HUES6 (cell line): ENCODE measurements at regions not wholly inside any gene's neighbourhood (a gene's known extent, or its start where the extent isn't known, plus 50 kb on each side); places are given as distances from the start of the nearest gene placed in this dataset.

ENCODE experiments used
- H3K27ac ChIP-seq: 2 replicates; pipeline ENCODE4 v1.7.0; 2013; ENCODE audit warnings: low read depth, mild to moderate bottlenecking, low read length, inconsistent platforms
- H3K27me3 ChIP-seq: 2 replicates; pipeline ENCODE4 v1.6.1; 2013; ENCODE audit warnings: low read length; ENCODE audit not compliant: control insufficient read depth, insufficient read depth
- H3K36me3 ChIP-seq: 2 replicates; pipeline ENCODE4 v1.6.1; 2013; ENCODE audit warnings: low read length; ENCODE audit not compliant: control insufficient read depth, insufficient read depth
- H3K4me1 ChIP-seq: 2 replicates; pipeline ENCODE4 v1.6.1; 2013; ENCODE audit warnings: low read length; ENCODE audit not compliant: control insufficient read depth, insufficient read depth
- H3K4me3 ChIP-seq: 2 replicates; pipeline ENCODE4 v1.5.1; 2013; ENCODE audit warnings: low read depth, low read length
- H3K9ac ChIP-seq: one replicate; pipeline ENCODE4 v1.6.1; 2013; ENCODE audit warnings: mild to moderate bottlenecking, low read length
- H3K9me3 ChIP-seq: 2 replicates; pipeline ENCODE4 v1.6.1; 2013; ENCODE audit warnings: low read depth, low read length; ENCODE audit not compliant: control insufficient read depth, insufficient read depth

DNA sequence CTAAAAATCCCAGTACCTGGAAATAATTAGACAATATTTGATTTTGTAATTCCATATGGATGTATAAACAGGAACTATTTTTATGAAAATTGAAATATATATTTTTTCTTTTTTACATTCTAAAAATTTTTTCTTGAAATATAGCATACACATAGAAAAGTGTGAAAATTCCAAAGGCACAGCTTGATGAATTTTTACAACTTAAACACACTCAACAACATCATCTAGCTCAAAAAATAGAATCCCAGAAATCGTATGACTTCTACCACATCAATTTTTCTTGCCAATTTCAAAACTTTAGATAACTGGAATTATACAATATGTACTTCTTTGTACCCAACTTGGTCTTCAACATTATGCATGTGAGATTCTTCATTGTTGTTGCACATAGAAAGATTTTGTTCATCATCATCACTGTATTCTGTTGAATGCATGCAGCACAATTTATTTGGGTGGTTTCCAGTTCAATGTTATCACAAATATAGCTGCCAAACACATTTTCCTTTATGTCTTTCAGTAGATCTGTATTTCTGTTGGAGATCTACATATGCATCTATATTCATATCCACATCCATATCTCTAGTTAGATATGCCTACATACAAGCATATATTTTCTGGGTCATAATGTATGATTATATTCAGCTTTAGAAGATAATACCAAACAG lies 340.7 kb upstream of the SLIT2 start:
- Histone ChIP-seq H3K36me3 (no peaks in the 10 kb centered on the region), H3K27me3 (no peaks in the 10 kb centered on the region), H3K9me3 (no peaks in the 10 kb centered on the region), H3K4me3 (no peak overlapping the region), H3K9ac (no peak overlapping the region), H3K27ac (no peak overlapping the region), H3K4me1 (no peaks in the 10 kb centered on the region)

GRCh38 chr4:19905024-19905423 lies 346.7 kb upstream of the SLIT2 start:
- H3K27ac ChIP-seq, result no peak overlapping the region
- no peaks in the 10 kb centered on the region for H3K27me3 ChIP-seq
- no peaks in the 10 kb centered on the region for H3K4me1 ChIP-seq
- H3K9ac ChIP-seq, result no peak overlapping the region
- H3K4me3 ChIP-seq, result no peak overlapping the region
- no peaks in the 10 kb centered on the region for H3K9me3 ChIP-seq
- no peaks in the 10 kb centered on the region for H3K36me3 ChIP-seq

DNA sequence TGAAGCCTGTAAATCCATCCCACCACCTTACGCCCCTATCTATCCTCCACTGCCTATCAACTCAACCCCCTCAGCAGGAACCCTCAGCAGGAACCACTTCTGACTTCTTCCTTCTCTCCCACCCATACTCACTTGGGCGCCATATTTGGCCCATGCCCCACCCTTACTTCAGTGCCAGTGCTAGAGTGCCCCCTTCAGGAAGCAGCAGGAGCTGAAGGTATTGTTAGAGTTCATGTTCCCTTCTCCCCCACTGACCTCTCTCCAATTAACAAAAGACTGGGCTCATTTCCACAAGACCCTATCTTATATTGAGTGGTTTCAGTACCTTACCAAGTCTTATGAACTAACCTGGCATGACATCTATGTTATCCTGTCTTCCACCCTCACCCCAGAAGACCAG lies 363.1 kb upstream of the SLIT2 start:
- H3K9me3 ChIP-seq, result no peaks in the 10 kb centered on the region
- H3K9ac ChIP-seq, result no peak overlapping the region
- no peaks in the 10 kb centered on the region for H3K36me3 ChIP-seq
- no peak overlapping the region for H3K4me3 ChIP-seq
- no peaks in the 10 kb centered on the region for H3K4me1 ChIP-seq
- no peak overlapping the region for H3K27ac ChIP-seq
- no peaks in the 10 kb centered on the region for H3K27me3 ChIP-seq

GRCh38 chr4:19883841-19884240 lies 367.9 kb upstream of the SLIT2 start:
- H3K27me3 ChIP-seq, result no peaks in the 10 kb centered on the region
- H3K27ac ChIP-seq, result no peak overlapping the region
- no peaks in the 10 kb centered on the region for H3K36me3 ChIP-seq
- H3K9ac ChIP-seq, result no peak overlapping the region
- no peaks in the 10 kb centered on the region for H3K9me3 ChIP-seq
- H3K4me1 ChIP-seq, result peaks cover 5% of the 10 kb centered on the region; the same call in 1 of the 2 replicates
- H3K4me3 ChIP-seq, result no peak overlapping the region

DNA sequence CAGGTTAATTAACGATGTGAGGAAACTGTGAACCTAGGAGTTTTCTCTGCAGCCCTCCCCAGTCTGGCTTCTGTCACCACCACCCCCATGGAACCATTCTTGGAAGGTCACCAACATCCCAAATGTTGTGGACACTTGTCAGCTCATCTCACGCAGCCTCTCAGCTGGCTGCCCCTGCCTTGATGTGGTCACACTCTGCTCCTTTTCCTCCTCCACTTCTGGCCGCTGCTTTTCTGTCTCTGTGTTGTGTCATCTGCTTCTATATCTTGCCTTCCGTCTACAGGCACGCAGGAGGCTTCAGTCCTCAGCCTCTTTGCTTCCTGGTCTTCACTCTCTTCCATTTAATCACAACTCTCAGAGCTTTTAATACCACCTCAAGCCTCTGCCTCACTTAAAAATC lies 371.5 kb upstream of the SLIT2 start:
- H3K9ac ChIP-seq, result no peak overlapping the region
- H3K27me3 ChIP-seq, result no peaks in the 10 kb centered on the region
- H3K27ac ChIP-seq, result no peak overlapping the region
- no peaks in the 10 kb centered on the region for H3K36me3 ChIP-seq
- H3K9me3 ChIP-seq, result no peaks in the 10 kb centered on the region
- no peak overlapping the region for H3K4me3 ChIP-seq
- H3K4me1 ChIP-seq, result peaks cover 5% of the 10 kb centered on the region; the same call in 1 of the 2 replicates

DNA sequence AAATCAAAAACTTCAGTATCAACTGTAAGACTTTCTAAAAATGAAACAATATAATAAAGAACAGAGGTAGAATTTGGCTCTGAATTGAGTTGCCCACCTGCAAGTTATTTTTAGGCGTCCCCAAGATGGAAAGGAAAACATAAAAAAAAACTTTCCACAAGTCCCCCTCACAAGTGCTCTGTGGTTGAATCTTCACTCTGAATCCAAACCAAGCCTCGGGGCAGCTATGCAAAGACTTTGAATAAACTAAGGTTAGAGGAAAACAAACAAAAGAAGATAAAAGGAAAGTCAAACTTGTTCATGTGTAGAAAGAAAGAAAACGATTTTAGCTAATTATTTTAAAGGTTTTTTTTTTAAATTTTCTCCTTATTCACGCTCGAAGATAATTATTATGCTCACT lies 372.4 kb upstream of the SLIT2 start:
- Histone ChIP-seq H3K9me3 (no peaks in the 10 kb centered on the region), H3K27ac (no peak overlapping the region)

DNA sequence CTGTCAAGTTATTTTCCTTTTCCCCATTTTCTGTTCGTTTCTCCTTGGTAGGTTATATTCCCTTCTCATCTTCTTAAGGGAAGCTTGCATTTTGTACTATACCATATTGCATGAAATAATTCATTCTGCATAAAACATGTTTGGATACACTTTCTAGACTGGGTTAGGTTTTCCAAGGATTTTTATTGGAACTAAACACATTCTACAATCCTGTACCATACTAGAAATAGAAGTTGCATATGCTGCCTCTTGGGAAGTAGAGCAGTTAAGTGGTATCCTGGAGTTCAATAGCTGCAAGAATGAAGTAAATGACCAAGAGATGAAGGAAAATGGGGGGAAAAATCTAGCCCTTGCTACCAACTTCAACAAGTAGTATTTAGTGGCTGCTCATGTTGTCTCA lies 393.7 kb upstream of the SLIT2 start:
- peaks cover 3% of the 10 kb centered on the region; the same call in 1 of the 2 replicates for H3K9me3 ChIP-seq
- no peak overlapping the region for H3K4me3 ChIP-seq
- no peak overlapping the region for H3K9ac ChIP-seq
- no peaks in the 10 kb centered on the region for H3K4me1 ChIP-seq
- H3K27me3 ChIP-seq, result no peaks in the 10 kb centered on the region
- H3K36me3 ChIP-seq, result no peaks in the 10 kb centered on the region
- no peak overlapping the region for H3K27ac ChIP-seq

More for the DNA sequence above, 372.4 kb upstream of the SLIT2 start:
- Histone ChIP-seq H3K4me3 (no peak overlapping the region), H3K4me1 (peaks cover 5% of the 10 kb centered on the region; the same call in 1 of the 2 replicates), H3K9ac (no peak overlapping the region), H3K36me3 (no peaks in the 10 kb centered on the region), H3K27me3 (no peaks in the 10 kb centered on the region)

- Histone ChIP-seq H3K27ac (no peak overlapping the region), H3K4me3 (no peak overlapping the region), H3K4me1 (no peaks in the 10 kb centered on the region)
Observed at GRCh38 chr4:19857380-19857779, 394.3 kb upstream of the SLIT2 start.

GRCh38 chr4:19850909-19851308 lies 400.8 kb upstream of the SLIT2 start:
- Histone ChIP-seq H3K27me3 (no peaks in the 10 kb centered on the region), H3K9ac (no peak overlapping the region), H3K9me3 (peaks cover 3% of the 10 kb centered on the region; the same call in 1 of the 2 replicates), H3K4me3 (no peak overlapping the region), H3K36me3 (no peaks in the 10 kb centered on the region), H3K27ac (no peak overlapping the region), H3K4me1 (no peaks in the 10 kb centered on the region)

More at GRCh38 chr4:19857380-19857779, 394.3 kb upstream of the SLIT2 start:
- Histone ChIP-seq H3K36me3 (no peaks in the 10 kb centered on the region), H3K9me3 (peaks cover 3% of the 10 kb centered on the region; the same call in 1 of the 2 replicates), H3K27me3 (no peaks in the 10 kb centered on the region), H3K9ac (no peak overlapping the region)

- no peak overlapping the region for H3K4me3 ChIP-seq
- H3K9ac ChIP-seq, result no peak overlapping the region
- no peak overlapping the region for H3K27ac ChIP-seq
- H3K4me1 ChIP-seq, result no peaks in the 10 kb centered on the region
- no peaks in the 10 kb centered on the region for H3K27me3 ChIP-seq
- H3K36me3 ChIP-seq, result no peaks in the 10 kb centered on the region
- no peaks in the 10 kb centered on the region for H3K9me3 ChIP-seq
Observed at GRCh38 chr4:19844446-19844845, 407.3 kb upstream of the SLIT2 start.

DNA sequence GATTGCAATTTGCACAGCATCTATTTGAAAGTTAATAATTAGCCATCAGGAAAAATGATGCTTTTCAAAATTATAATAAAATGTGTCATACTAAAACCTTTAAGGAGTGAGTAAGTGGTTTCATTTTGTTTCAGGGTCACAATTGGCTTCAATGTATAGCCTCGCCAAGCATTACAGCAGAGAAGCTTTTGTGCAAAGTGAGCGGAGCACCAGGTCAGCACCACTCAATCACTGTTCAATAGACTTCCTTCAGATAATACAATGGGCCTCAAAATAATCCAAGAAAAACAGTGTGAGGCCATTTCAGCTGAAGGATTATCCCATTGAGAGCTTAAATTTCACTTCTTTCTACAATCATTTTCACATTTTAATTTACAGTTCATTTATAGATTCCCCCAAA lies 409.2 kb upstream of the SLIT2 start:
- Histone ChIP-seq H3K4me1 (no peaks in the 10 kb centered on the region), H3K27ac (no peak overlapping the region), H3K4me3 (no peak overlapping the region), H3K27me3 (no peaks in the 10 kb centered on the region), H3K36me3 (no peaks in the 10 kb centered on the region), H3K9me3 (no peaks in the 10 kb centered on the region), H3K9ac (no peak overlapping the region)
